Gastrocnemius medialis (tissue), 4 donors: ENCODE measurements at regions not wholly inside any gene's neighbourhood (a gene's known extent, or its start where the extent isn't known, plus 50 kb on each side); places are given as distances from the start of the nearest gene placed in this dataset.

Source experiments
- CTCF ChIP-seq, 5 experiments: fragments of 450-650 bp in 3 of 5; fragments of 200-600 bp in 2 of 5; sonication (generic) in 2 of 5; IDR thresholded peaks in 4 of 5; conservative IDR thresholded peaks in 1 of 5; 1 replicate in 4 of 5; 2 replicates in 1 of 5; pipeline ENCODE4 v1.5.1; 2016 to 2019; ENCODE audit warnings: antibody characterized with exemption in 5 of 5, mild to moderate bottlenecking in 3 of 5, moderate library complexity in 3 of 5
- POLR2A ChIP-seq, 2 donors: fragments of 450-650 bp; IDR thresholded peaks; one replicate each; pipeline ENCODE4 v1.6.1; 2017; ENCODE audit warnings: antibody characterized with exemption in 2 of 2, mild to moderate bottlenecking in 2 of 2, moderate library complexity in 2 of 2

GRCh38 chr12:13564266-13564810 is 367.8 kb downstream of the EMP1 start:
- TF ChIP-seq CTCF (IDR thresholded peaks at IDR 0.05 in 4 of 5, conservative IDR thresholded peaks at IDR 0.05 in 1 of 5) (no peak), POLR2A (IDR thresholded peaks at IDR 0.05) (no peak)
